ENCODE measurements at regions not wholly inside any gene's neighbourhood (a gene's known extent, or its start where the extent isn't known, plus 50 kb on each side); places are given as distances from the start of the nearest gene placed in this dataset.

- DNase-seq, result no peak
Observed at GRCh38 chr22:48660790-48661740, 1166.6 kb downstream of the BRD1 start.

- DNase-seq, result no peak
Observed at GRCh38 chr22:48660104-48660789, 1167.4 kb downstream of the BRD1 start.

GRCh38 chr22:48659404-48659996, 1168.2 kb downstream of the BRD1 start:
- DNase-seq, result no peak

- DNase-seq, result no peak
Observed at GRCh38 chr22:48658871-48659270, 1168.8 kb downstream of the BRD1 start.

- DNase-seq, result no peak
Observed at GRCh38 chr22:48658246-48658645, 1169.4 kb downstream of the BRD1 start.

- DNase-seq, result no peak
Observed at GRCh38 chr22:48654492-48654891, 1173.2 kb downstream of the BRD1 start.

- DNase-seq, result no peak
Observed at GRCh38 chr22:48653929-48654328, 1173.7 kb downstream of the BRD1 start.

GRCh38 chr22:48653306-48653705, 1174.4 kb downstream of the BRD1 start:
- DNase-seq, result no peak

- no peak for DNase-seq
Observed at GRCh38 chr22:48652796-48653195, 1174.9 kb downstream of the BRD1 start.

GRCh38 chr22:48651981-48652538, 1175.6 kb downstream of the BRD1 start:
- no peak for DNase-seq

GRCh38 chr22:48651036-48651890, 1176.4 kb downstream of the BRD1 start:
- DNase-seq, result no peak

- DNase-seq, result no peak
Observed at GRCh38 chr22:48650323-48651035, 1177.2 kb downstream of the BRD1 start.

GRCh38 chr22:48649466-48649865, 1178.2 kb downstream of the BRD1 start:
- DNase-seq, result no peak

GRCh38 chr22:48649031-48649430, 1178.6 kb downstream of the BRD1 start:
- no peak for DNase-seq

GRCh38 chr22:48647606-48648515, 1179.8 kb downstream of the BRD1 start:
- DNase-seq, result no peak

- no peak for DNase-seq
Observed at GRCh38 chr22:48647051-48647450, 1180.6 kb downstream of the BRD1 start.

GRCh38 chr22:48646216-48646925, 1181.3 kb downstream of the BRD1 start:
- no peak for DNase-seq

- DNase-seq, result no peak
Observed at GRCh38 chr22:48645766-48646165, 1181.9 kb downstream of the BRD1 start.

GRCh38 chr22:48644997-48645396, 1182.7 kb downstream of the BRD1 start:
- DNase-seq, result no peak

GRCh38 chr22:48644108-48644507, 1183.6 kb downstream of the BRD1 start:
- no peak for DNase-seq
